NT2/D1 (cell line): ENCODE measurements at regions not wholly inside any gene's neighbourhood (a gene's known extent, or its start where the extent isn't known, plus 50 kb on each side); places are given as distances from the start of the nearest gene placed in this dataset.

ENCODE experiments used
- DNase-seq: peaks from one replicate; pipeline ENCODE4 v3.0.0-alpha.2; 2011; ENCODE audit warnings: low read depth, low spot score
- H3K27me3 ChIP-seq: 2 replicates; pipeline ENCODE4 v1.6.0; 2011; ENCODE audit warnings: mild to moderate bottlenecking; ENCODE audit not compliant: insufficient read length, insufficient read depth
- H3K36me3 ChIP-seq: 2 replicates; pipeline ENCODE4 v1.6.1; 2011; ENCODE audit warnings: mild to moderate bottlenecking, low read length, mixed read lengths; ENCODE audit not compliant: insufficient read depth, insufficient read length
- H3K4me1 ChIP-seq: 2 replicates; pipeline ENCODE4 v1.5.1; 2011; ENCODE audit not compliant: insufficient read depth, insufficient read length
- H3K4me3 ChIP-seq: 2 replicates; pipeline ENCODE4 v1.5.1; 2011; ENCODE audit warnings: low read depth; ENCODE audit not compliant: insufficient read length
- H3K9ac ChIP-seq: 2 replicates; pipeline ENCODE4 v1.6.0; 2011; ENCODE audit warnings: low read depth; ENCODE audit not compliant: insufficient read length
- H3K9me3 ChIP-seq: 2 replicates; pipeline ENCODE4 v1.5.1; 2011; ENCODE audit warnings: mild to moderate bottlenecking, low read length; ENCODE audit not compliant: insufficient read depth
- SUZ12 ChIP-seq: IDR thresholded peaks from 2 replicates; pipeline ENCODE4 v1.6.1; 2011; ENCODE audit not compliant: insufficient read length, insufficient read depth; ENCODE audit errors: extremely low read depth
- YY1 ChIP-seq: IDR thresholded peaks from 2 replicates; pipeline ENCODE4 v1.6.1; 2011; ENCODE audit not compliant: insufficient read length, insufficient read depth
- ZNF274 ChIP-seq: IDR thresholded peaks from 2 replicates; pipeline ENCODE4 v1.6.1; 2011; ENCODE audit warnings: mild to moderate bottlenecking, low read depth, low read length

DNA sequence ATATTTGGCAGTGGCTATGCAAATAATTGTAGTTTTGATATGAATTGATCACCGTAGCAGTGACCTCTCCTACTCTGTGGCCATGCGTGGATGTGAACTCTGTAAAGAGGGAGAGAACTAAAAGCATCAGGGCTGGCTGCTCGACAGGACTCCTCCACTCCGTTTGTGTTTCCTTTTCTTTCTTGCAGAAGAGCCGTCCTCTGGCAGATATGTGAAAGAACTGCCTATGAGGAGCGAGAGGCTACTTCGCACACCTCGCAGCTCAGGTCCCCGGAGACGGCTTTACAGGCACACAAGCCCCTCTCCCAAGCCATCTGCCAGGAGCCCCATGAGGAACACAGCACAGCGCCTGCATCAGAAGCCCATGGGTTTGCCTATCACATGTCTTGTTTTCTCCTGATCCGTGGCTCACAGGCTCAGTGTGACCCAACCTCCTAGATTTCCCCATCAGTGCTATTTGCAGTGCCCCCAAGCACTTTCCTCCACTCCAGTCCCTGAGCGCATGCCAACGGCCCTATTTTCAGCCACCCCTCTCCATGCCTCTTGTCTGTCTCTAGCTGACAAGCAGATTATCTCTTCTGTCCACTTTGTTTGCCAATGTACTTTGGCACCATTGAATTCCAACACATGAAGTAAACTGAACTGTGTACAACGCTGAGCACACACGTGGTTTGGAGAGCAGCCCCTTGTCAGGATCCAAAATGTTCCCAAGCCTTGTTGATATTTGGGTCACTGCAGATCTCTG, 164.3 kb upstream of the AKR1E2 start:
- Histone ChIP-seq H3K4me3 (no peak overlapping the region), H3K4me1 (no peaks in the 10 kb centered on the region), H3K9me3 (no peaks in the 10 kb centered on the region), H3K27me3 (no peaks in the 10 kb centered on the region), H3K36me3 (no peaks in the 10 kb centered on the region), H3K9ac (no peak overlapping the region)
- no peak for TF ChIP-seq ZNF274
- TF ChIP-seq SUZ12 = no peak
- TF ChIP-seq YY1 = no peak
- no peak for DNase-seq

DNA sequence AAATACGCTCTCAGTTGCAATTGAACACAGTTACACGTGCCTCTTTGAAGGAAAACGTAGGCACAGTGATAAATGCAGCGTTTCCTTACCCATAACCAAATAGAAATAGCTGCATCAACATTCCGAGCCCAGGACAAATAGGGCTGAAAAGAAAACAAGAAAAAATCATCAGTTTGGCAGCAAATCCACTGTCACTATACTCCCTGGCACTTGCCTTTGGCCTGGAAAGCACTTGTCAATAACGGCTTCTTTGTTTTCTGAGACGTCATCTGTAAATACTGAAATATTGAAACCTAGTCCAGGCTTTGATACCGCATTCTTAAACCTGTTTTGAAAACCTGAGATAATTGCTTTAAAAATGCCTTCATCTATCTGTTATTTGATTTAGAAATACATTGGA, 167.2 kb upstream of the AKR1E2 start:
- no peak for TF ChIP-seq SUZ12
- TF ChIP-seq YY1 = no peak
- no peak for TF ChIP-seq ZNF274
- Histone ChIP-seq H3K4me3 (no peak overlapping the region), H3K4me1 (no peaks in the 10 kb centered on the region), H3K36me3 (no peaks in the 10 kb centered on the region), H3K27me3 (no peaks in the 10 kb centered on the region), H3K9me3 (no peaks in the 10 kb centered on the region), H3K9ac (no peak overlapping the region)
- no peak for DNase-seq

DNA sequence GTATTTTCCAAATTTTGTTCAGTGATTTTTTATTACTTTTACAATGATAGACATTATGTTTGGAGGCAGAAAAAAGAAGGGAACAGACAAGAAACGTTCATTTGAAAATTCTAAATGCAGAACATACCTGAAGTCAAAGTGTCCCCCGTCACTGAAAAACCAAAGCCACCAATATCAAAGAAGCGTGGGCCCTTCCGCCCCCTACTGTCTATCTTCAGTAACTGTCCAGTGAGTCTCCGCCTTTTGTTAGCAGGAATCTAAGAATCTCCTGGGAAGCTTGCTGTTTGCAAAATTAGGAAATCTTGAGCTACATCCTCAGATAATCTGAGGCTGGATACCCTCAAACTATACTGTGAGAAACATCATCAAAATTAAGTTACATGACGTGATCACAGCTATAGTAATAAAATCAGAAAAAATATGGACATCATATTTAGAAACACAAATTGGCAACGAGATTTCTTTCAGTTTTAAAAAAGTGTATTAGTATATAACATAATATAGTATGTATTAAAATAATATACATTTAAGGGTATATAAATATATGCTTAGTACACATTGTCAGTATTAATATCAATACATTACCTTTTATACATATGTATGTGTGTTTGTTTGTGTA, 169.3 kb upstream of the AKR1E2 start:
- no peak for DNase-seq

DNA sequence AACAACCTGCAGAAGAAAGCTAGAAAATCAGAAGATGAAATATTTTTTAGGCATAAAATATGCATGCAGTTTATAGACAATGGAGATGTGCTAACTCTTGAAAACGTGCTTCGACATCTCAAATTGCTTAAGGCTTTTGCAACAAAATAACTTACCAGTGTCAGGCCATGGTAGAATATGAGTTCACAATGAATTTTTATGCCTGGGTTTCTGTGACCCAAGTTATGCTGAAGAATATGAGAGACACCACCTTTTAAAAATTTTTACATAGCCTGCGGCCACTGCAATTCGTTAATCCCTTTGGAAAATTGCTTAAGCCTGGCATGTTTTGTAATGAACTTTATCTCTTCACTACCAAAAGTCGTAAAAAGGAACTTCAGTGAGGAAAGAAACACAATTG, 170.1 kb upstream of the AKR1E2 start:
- no peaks in the 10 kb centered on the region for H3K27me3 ChIP-seq
- H3K4me3 ChIP-seq = no peak overlapping the region
- no peak for DNase-seq
- no peaks in the 10 kb centered on the region for H3K9me3 ChIP-seq
- H3K4me1 ChIP-seq = no peaks in the 10 kb centered on the region
- H3K9ac ChIP-seq = no peak overlapping the region
- TF ChIP-seq YY1 (no peak), ZNF274 (no peak), SUZ12 (no peak)
- no peaks in the 10 kb centered on the region for H3K36me3 ChIP-seq

More for the DNA sequence above, 169.3 kb upstream of the AKR1E2 start:
- no peak for TF ChIP-seq ZNF274
- no peak for TF ChIP-seq SUZ12
- TF ChIP-seq YY1 = no peak
- Histone ChIP-seq H3K4me3 (no peak overlapping the region), H3K4me1 (no peaks in the 10 kb centered on the region), H3K9ac (no peak overlapping the region), H3K9me3 (no peaks in the 10 kb centered on the region), H3K27me3 (no peaks in the 10 kb centered on the region), H3K36me3 (no peaks in the 10 kb centered on the region)

DNA sequence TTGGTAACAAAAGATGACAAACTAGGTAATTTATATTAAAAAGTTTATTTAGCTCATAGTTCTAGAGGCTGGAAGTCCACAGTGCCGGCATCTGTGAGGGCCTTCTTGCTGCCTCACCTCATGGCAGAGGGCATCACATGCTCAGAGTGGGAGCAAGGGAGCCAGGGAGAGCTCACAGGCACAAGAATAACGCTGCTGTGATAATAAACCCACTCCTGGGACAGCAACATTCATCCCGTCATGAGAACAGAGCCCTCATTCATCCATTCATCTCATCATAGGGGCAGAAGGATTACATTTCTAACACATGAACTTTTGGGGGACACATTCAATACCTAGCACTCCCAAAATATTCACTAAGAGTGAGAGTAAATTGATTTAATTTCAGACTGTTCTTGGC, 170.6 kb upstream of the AKR1E2 start:
- DNase-seq = no peak
- no peaks in the 10 kb centered on the region for H3K9me3 ChIP-seq
- no peaks in the 10 kb centered on the region for H3K36me3 ChIP-seq
- no peak overlapping the region for H3K4me3 ChIP-seq
- H3K9ac ChIP-seq = no peak overlapping the region
- H3K4me1 ChIP-seq = no peaks in the 10 kb centered on the region
- no peaks in the 10 kb centered on the region for H3K27me3 ChIP-seq
- TF ChIP-seq ZNF274 = no peak
- no peak for TF ChIP-seq SUZ12
- no peak for TF ChIP-seq YY1

DNA sequence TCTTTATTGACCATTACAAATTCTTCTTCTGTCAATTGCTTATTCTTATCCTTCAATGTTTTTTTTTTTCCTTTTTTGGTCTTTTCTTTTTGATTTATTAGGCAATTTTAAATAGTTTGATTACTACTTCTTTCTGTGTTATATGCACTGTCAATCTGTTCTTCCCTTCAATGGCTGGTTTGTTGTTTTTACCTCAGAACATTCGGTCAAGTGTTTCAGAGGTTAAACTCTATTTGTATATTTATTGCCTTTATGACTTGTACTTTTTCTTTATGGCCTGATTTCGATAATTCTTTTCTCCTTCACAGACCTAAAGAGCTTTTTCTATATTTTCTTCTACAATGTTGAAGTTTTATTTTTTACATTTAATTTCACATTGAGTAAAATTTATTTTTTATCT, 171.5 kb upstream of the AKR1E2 start:
- DNase-seq = no peak
- H3K36me3 ChIP-seq = no peaks in the 10 kb centered on the region
- H3K9ac ChIP-seq = no peak overlapping the region
- H3K9me3 ChIP-seq = no peaks in the 10 kb centered on the region
- no peaks in the 10 kb centered on the region for H3K27me3 ChIP-seq
- no peaks in the 10 kb centered on the region for H3K4me1 ChIP-seq
- TF ChIP-seq ZNF274 (no peak), SUZ12 (no peak), YY1 (no peak)
- no peak overlapping the region for H3K4me3 ChIP-seq

DNA sequence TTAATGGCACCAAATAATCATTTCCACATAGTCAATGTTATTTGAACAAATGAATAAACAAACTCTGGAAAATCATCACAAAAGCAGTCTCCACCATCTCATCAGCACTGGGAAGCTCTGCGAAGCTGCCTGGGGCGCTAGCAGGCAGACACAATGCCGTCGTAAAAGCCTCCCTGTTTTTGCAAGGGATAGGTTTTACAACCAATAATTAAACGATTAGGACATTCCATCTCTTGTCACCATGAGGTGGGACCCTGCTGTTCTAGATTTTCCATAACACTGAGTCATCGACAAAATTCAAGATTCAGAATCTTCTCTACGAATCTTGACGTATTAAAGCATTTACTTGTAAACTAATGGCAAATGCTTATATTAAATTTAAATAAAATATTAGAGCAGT, 172.8 kb upstream of the AKR1E2 start:
- Histone ChIP-seq H3K4me3 (no peak overlapping the region), H3K4me1 (no peaks in the 10 kb centered on the region), H3K9ac (no peak overlapping the region), H3K36me3 (no peaks in the 10 kb centered on the region), H3K9me3 (no peaks in the 10 kb centered on the region), H3K27me3 (no peaks in the 10 kb centered on the region)
- TF ChIP-seq YY1 (no peak), SUZ12 (no peak), ZNF274 (no peak)
- DNase-seq = no peak
